ENCODE measurements at regions not wholly inside any gene's neighbourhood (a gene's known extent, or its start where the extent isn't known, plus 50 kb on each side); places are given as distances from the start of the nearest gene placed in this dataset.
A peak's percentile ranks its signal among the peaks of the same experiment; 100 is the strongest.
"Not testable (repeated sequence)": the region's sequence is repeated elsewhere in the genome, so short reads cannot be mapped to it uniquely, and the experiment has no call there.

- DNase-seq (ENCODE audit: low spot score) = no peak
- TF ChIP-seq, protein P1, sequence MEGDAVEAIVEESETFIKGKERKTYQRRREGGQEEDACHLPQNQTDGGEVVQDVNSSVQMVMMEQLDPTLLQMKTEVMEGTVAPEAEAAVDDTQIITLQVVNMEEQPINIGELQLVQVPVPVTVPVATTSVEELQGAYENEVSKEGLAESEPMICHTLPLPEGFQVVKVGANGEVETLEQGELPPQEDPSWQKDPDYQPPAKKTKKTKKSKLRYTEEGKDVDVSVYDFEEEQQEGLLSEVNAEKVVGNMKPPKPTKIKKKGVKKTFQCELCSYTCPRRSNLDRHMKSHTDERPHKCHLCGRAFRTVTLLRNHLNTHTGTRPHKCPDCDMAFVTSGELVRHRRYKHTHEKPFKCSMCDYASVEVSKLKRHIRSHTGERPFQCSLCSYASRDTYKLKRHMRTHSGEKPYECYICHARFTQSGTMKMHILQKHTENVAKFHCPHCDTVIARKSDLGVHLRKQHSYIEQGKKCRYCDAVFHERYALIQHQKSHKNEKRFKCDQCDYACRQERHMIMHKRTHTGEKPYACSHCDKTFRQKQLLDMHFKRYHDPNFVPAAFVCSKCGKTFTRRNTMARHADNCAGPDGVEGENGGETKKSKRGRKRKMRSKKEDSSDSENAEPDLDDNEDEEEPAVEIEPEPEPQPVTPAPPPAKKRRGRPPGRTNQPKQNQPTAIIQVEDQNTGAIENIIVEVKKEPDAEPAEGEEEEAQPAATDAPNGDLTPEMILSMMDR (IDR thresholded peaks at IDR 0.05; ENCODE audit: extremely low read depth, insufficient read depth, missing control alignments) = no peak
- in situ Hi-C loops (cut with MboI; ENCODE audit: low pct_unique_long_range_greater_than_20kb, low sequenced_read_pairs, unreplicated experiment) = no loop called here
Observed at GRCh38 chr3:140857993-140858392, 83.6 kb upstream of the SLC25A36 start.

GRCh38 chr3:140859592-140860336, 81.9 kb upstream of the SLC25A36 start:
- TF ChIP-seq, protein P1 (IDR thresholded peaks at IDR 0.05; ENCODE audit: extremely low read depth, insufficient read depth, missing control alignments) = no peak
- in situ Hi-C loops (cut with MboI; ENCODE audit: low pct_unique_long_range_greater_than_20kb, low sequenced_read_pairs, unreplicated experiment) = no loop called here
- no peak for DNase-seq (ENCODE audit: low spot score)

DNA sequence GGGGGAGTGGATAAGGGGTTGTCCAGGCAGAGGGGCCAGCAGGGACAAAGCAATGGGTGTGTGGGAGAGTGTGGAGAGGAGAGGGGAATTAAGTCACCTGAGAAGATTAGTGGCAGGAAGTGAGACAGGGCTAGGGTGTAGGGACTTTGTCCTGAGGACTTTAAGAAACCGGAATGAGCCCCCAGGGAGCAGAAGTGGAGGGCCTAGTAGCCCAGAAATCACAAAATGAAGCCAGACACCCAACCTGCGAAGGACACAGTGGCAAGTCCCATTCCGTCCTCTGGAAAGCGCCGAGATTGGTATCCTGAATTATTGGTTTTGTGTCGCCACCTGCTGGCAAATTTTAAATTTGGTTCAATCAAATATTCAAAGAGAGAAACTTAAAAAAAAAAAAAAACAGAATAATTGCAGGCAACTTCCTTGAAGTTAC, 78.0 kb upstream of the SLC25A36 start:
- in situ Hi-C loops (cut with MboI; ENCODE audit: low pct_unique_long_range_greater_than_20kb, low sequenced_read_pairs, unreplicated experiment) = no loop called here
- TF ChIP-seq, protein P1 (IDR thresholded peaks at IDR 0.05; ENCODE audit: extremely low read depth, insufficient read depth, missing control alignments) = peak; percentile 57
- DNase-seq (ENCODE audit: low spot score) = peak; percentile 30

GRCh38 chr3:140870351-140870750, 71.3 kb upstream of the SLC25A36 start:
- DNase-seq (ENCODE audit: low spot score) = no peak
- in situ Hi-C loops (cut with MboI; ENCODE audit: low pct_unique_long_range_greater_than_20kb, low sequenced_read_pairs, unreplicated experiment) = no loop called here
- TF ChIP-seq, protein P1 (IDR thresholded peaks at IDR 0.05; ENCODE audit: extremely low read depth, insufficient read depth, missing control alignments) = no peak

DNA sequence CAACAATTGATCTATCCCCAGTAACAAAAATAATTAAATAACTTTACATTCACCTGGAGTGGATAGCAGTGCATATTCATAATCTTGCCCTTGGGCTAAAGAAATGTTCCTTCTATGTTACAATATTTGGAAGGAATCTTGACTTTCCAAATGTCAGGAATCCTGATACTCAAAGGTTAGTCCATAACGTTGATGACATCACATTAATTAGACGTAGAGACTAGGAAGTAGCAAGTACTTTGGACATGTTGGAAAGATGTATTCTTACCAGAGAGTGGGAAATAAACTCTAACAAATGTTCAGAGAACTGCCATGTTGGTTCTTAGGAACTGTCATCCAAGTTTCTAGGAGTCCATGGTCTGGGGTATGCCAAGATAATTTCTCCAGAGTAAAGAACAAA, 70.6 kb upstream of the SLC25A36 start:
- DNase-seq (ENCODE audit: low spot score) = no peak
- TF ChIP-seq, protein P1 (IDR thresholded peaks at IDR 0.05; ENCODE audit: extremely low read depth, insufficient read depth, missing control alignments) = no peak
- in situ Hi-C loops (cut with MboI; ENCODE audit: low pct_unique_long_range_greater_than_20kb, low sequenced_read_pairs, unreplicated experiment) = no loop called here

GRCh38 chr3:140872165-140872564, 69.5 kb upstream of the SLC25A36 start:
- in situ Hi-C loops (cut with MboI; ENCODE audit: low pct_unique_long_range_greater_than_20kb, low sequenced_read_pairs, unreplicated experiment); DNase-seq (ENCODE audit: low spot score): not testable (repeated sequence)

GRCh38 chr3:140883428-140884040, 58.1 kb upstream of the SLC25A36 start:
- TF ChIP-seq, protein P1 (IDR thresholded peaks at IDR 0.05; ENCODE audit: extremely low read depth, insufficient read depth, missing control alignments) = no peak
- DNase-seq (ENCODE audit: low spot score) = no peak
- in situ Hi-C loops (cut with MboI; ENCODE audit: low pct_unique_long_range_greater_than_20kb, low sequenced_read_pairs, unreplicated experiment) = no loop called here

- DNase-seq (ENCODE audit: low spot score); in situ Hi-C loops (cut with MboI; ENCODE audit: low pct_unique_long_range_greater_than_20kb, low sequenced_read_pairs, unreplicated experiment): not testable (repeated sequence)
Observed at GRCh38 chr3:140885697-140886096, 55.9 kb upstream of the SLC25A36 start.
